WTC11 (cell line): ENCODE measurements at regions not wholly inside any gene's neighbourhood (a gene's known extent, or its start where the extent isn't known, plus 50 kb on each side); places are given as distances from the start of the nearest gene placed in this dataset.

Experiments used
- ATAC-seq: fragments of 200-7000 bp; cut with Tn5 transposase; 2 replicates; pipeline ENCODE4 v1.10.0; 2021; ENCODE audit warnings: mild to moderate bottlenecking, moderate library complexity
- CTCF ChIA-PET: fragments of 300-600 bp; sonication (Branson Sonifier 250); formaldehyde crosslinking; loops from one replicate; lab custom pipeline; 2021; ENCODE audit warnings: antibody characterized with exemption; lab: Charles Lee
- POLR2A ChIA-PET: fragments of 350-600 bp; sonication (Branson Sonifier 250); formaldehyde crosslinking; loops from one replicate; lab custom pipeline; 2021; ENCODE audit warnings: antibody characterized with exemption; lab: Charles Lee
- DNase-seq: peaks from one replicate; pipeline ENCODE4 v3.0.0; 2021; ENCODE audit warnings: low spot score
- H3K27ac Mint-ChIP-seq: 2 replicates; pipeline ENCODE4 v1.8.0; 2021; ENCODE audit warnings: mixed read lengths
- H3K27me3 Mint-ChIP-seq: 2 replicates; pipeline ENCODE4 v1.8.0; 2021; ENCODE audit warnings: low read depth, mild to moderate bottlenecking, moderate library complexity, mixed read lengths
- H3K36me3 Mint-ChIP-seq: 2 replicates; pipeline ENCODE4 v1.8.0; 2021; ENCODE audit warnings: mixed read lengths
- H3K4me1 Mint-ChIP-seq: 2 replicates; pipeline ENCODE4 v1.8.0; 2022; ENCODE audit warnings: mixed read lengths
- H3K4me3 Mint-ChIP-seq: 2 replicates; pipeline ENCODE4 v1.8.0; 2021; ENCODE audit warnings: mild to moderate bottlenecking, moderate library complexity, mixed read lengths
- H3K9me3 Mint-ChIP-seq: 2 replicates; pipeline ENCODE4 v1.8.0; 2021; ENCODE audit warnings: mixed read lengths
- ESRRA ChIP-seq: sonication (generic); formaldehyde crosslinking; IDR thresholded peaks from 2 replicates; pipeline ENCODE4 v1.8.1; 2022; ENCODE audit warnings: mild to moderate bottlenecking, missing genetic modification reagents, borderline replicate concordance
- FOXJ3 ChIP-seq: sonication (generic); formaldehyde crosslinking; IDR thresholded peaks from 2 replicates; pipeline ENCODE4 v1.9.0; 2021; ENCODE audit warnings: missing genetic modification reagents, mild to moderate bottlenecking, borderline replicate concordance
- IRF2 ChIP-seq: sonication (generic); formaldehyde crosslinking; IDR thresholded peaks from 2 replicates; pipeline ENCODE4 v1.8.0; 2022; ENCODE audit warnings: low read depth, missing genetic modification reagents, borderline replicate concordance
- KAT7 ChIP-seq: sonication (generic); formaldehyde crosslinking; IDR thresholded peaks from 2 replicates; pipeline ENCODE4 v1.8.1; 2023; ENCODE audit warnings: missing genetic modification reagents, mild to moderate bottlenecking, borderline replicate concordance
- MYBL2 ChIP-seq: sonication (generic); formaldehyde crosslinking; IDR thresholded peaks from 2 replicates; pipeline ENCODE4 v1.8.1; 2023; ENCODE audit warnings: mild to moderate bottlenecking, moderate library complexity, missing genetic modification reagents
- TEAD1 ChIP-seq: sonication (generic); formaldehyde crosslinking; IDR thresholded peaks from 2 replicates; pipeline ENCODE4 v1.8.0; 2022; ENCODE audit warnings: mild to moderate bottlenecking, missing genetic modification reagents
- ZBTB21 ChIP-seq: sonication (generic); formaldehyde crosslinking; IDR thresholded peaks from 2 replicates; pipeline ENCODE4 v1.8.1; 2023; ENCODE audit warnings: mild to moderate bottlenecking, missing genetic modification reagents, borderline replicate concordance
- ZNF219 ChIP-seq: sonication (generic); formaldehyde crosslinking; IDR thresholded peaks from 2 replicates; pipeline ENCODE4 v1.8.0; 2023; ENCODE audit warnings: missing genetic modification reagents, mild to moderate bottlenecking, borderline replicate concordance
- TF ChIP-seq, protein P1 (sequence below): fragments of 250-450 bp; sonication (Bioruptor Pico); IDR thresholded peaks from 2 replicates; pipeline ENCODE4 v1.9.0; 2021; ENCODE audit warnings: mild to moderate bottlenecking
- TF ChIP-seq, protein P2 (sequence below): sonication (generic); formaldehyde crosslinking; IDR thresholded peaks from 2 replicates; pipeline ENCODE4 v1.8.1; 2023; ENCODE audit warnings: mild to moderate bottlenecking, missing genetic modification reagents, borderline replicate concordance
- TF ChIP-seq, protein P3 (sequence below): sonication (generic); formaldehyde crosslinking; IDR thresholded peaks from 2 replicates; pipeline ENCODE4 v1.8.1; 2023; ENCODE audit warnings: mild to moderate bottlenecking, missing genetic modification reagents
- TF ChIP-seq, protein P4 (sequence below): sonication (generic); formaldehyde crosslinking; IDR thresholded peaks from 2 replicates; pipeline ENCODE4 v1.8.1; 2023; ENCODE audit warnings: mild to moderate bottlenecking, missing genetic modification reagents, moderate library complexity
- TF ChIP-seq, protein P5 (sequence below): sonication (generic); formaldehyde crosslinking; IDR thresholded peaks from 2 replicates; pipeline ENCODE4 v1.8.1; 2022; ENCODE audit warnings: missing genetic modification reagents, borderline replicate concordance
- TF ChIP-seq, protein P6 (sequence below): fragments of 250-450 bp; sonication (Bioruptor Pico); IDR thresholded peaks from 2 replicates; pipeline ENCODE4 v1.8.0; 2021; ENCODE audit warnings: mild to moderate bottlenecking
- TF ChIP-seq, protein P7 (sequence below): sonication (generic); formaldehyde crosslinking; IDR thresholded peaks from 2 replicates; pipeline ENCODE4 v1.8.0; 2022; ENCODE audit warnings: mild to moderate bottlenecking, missing genetic modification reagents
- TF ChIP-seq, protein P8 (sequence below): sonication (generic); formaldehyde crosslinking; IDR thresholded peaks from 2 replicates; pipeline ENCODE4 v1.8.0; 2023; ENCODE audit warnings: missing genetic modification reagents, mild to moderate bottlenecking, borderline replicate concordance

DNA sequence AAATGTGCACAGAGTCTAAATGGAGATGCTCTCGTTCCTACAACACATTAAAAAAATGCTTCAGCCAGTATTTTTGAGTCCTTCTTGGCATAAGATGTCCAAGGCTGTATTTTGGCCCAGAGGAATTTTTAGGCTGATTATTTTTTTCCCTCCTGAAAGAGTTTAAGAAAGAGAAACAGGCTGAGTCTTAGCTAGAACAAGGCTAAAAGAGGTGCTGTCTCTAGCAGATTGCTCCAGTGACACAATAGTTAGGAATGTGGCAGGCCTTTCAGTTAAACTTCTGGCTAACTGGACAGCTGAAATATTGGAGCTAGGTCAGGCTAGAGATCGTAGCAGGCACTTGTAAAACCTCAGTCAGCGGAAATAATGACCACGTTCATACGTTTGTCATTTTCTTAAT is 271.4 kb upstream of the RARB start (continued):
- TF ChIP-seq, protein P1, sequence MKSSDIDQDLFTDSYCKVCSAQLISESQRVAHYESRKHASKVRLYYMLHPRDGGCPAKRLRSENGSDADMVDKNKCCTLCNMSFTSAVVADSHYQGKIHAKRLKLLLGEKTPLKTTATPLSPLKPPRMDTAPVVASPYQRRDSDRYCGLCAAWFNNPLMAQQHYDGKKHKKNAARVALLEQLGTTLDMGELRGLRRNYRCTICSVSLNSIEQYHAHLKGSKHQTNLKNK (CRISPR knock-in tag), result no peak
- TF ChIP-seq, protein P2, sequence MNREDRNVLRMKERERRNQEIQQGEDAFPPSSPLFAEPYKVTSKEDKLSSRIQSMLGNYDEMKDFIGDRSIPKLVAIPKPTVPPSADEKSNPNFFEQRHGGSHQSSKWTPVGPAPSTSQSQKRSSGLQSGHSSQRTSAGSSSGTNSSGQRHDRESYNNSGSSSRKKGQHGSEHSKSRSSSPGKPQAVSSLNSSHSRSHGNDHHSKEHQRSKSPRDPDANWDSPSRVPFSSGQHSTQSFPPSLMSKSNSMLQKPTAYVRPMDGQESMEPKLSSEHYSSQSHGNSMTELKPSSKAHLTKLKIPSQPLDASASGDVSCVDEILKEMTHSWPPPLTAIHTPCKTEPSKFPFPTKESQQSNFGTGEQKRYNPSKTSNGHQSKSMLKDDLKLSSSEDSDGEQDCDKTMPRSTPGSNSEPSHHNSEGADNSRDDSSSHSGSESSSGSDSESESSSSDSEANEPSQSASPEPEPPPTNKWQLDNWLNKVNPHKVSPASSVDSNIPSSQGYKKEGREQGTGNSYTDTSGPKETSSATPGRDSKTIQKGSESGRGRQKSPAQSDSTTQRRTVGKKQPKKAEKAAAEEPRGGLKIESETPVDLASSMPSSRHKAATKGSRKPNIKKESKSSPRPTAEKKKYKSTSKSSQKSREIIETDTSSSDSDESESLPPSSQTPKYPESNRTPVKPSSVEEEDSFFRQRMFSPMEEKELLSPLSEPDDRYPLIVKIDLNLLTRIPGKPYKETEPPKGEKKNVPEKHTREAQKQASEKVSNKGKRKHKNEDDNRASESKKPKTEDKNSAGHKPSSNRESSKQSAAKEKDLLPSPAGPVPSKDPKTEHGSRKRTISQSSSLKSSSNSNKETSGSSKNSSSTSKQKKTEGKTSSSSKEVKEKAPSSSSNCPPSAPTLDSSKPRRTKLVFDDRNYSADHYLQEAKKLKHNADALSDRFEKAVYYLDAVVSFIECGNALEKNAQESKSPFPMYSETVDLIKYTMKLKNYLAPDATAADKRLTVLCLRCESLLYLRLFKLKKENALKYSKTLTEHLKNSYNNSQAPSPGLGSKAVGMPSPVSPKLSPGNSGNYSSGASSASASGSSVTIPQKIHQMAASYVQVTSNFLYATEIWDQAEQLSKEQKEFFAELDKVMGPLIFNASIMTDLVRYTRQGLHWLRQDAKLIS (CRISPR knock-in tag), result no peak
- TF ChIP-seq, protein P3, sequence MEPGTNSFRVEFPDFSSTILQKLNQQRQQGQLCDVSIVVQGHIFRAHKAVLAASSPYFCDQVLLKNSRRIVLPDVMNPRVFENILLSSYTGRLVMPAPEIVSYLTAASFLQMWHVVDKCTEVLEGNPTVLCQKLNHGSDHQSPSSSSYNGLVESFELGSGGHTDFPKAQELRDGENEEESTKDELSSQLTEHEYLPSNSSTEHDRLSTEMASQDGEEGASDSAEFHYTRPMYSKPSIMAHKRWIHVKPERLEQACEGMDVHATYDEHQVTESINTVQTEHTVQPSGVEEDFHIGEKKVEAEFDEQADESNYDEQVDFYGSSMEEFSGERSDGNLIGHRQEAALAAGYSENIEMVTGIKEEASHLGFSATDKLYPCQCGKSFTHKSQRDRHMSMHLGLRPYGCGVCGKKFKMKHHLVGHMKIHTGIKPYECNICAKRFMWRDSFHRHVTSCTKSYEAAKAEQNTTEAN (CRISPR knock-in tag), result no peak
- TF ChIP-seq TEAD1 (CRISPR knock-in tag) (no peak), ESRRA (no peak)
- TF ChIP-seq, all 79 proteins: peak for 0

DNA sequence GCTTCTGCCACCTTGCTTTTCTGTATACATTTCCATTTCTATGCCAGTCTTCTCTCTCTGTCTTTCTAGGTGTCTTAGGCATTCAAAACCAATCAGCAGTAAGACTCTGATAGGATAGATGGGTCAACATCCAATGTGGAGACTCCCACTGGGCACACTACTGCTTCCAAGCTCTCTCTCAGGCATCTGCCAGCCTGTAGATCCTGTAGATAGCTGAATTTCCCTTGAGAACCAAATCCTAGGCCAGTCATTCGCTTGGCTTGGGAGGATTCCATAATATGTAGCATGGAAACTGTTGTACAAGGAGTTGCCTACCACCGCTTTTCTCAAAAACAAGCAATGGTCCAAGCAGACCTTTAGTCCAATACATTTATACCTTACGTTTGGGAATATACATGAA is 262.8 kb upstream of the RARB start:
- Mint-ChIP-seq H3K36me3 (peaks cover 14% of the 10 kb centered on the region), H3K4me1 (peaks cover 5% of the 10 kb centered on the region), H3K4me3 (no peak overlapping the region), H3K27ac (no peak overlapping the region), H3K9me3 (peaks cover 22% of the 10 kb centered on the region), H3K27me3 (no peaks in the 10 kb centered on the region)
- ChIA-PET POLR2A (no interaction called here), CTCF (no interaction called here)
- ATAC-seq (no peak), DNase-seq (no peak)
- TF ChIP-seq TEAD1 (CRISPR knock-in tag), result no peak
- TF ChIP-seq, protein P4, sequence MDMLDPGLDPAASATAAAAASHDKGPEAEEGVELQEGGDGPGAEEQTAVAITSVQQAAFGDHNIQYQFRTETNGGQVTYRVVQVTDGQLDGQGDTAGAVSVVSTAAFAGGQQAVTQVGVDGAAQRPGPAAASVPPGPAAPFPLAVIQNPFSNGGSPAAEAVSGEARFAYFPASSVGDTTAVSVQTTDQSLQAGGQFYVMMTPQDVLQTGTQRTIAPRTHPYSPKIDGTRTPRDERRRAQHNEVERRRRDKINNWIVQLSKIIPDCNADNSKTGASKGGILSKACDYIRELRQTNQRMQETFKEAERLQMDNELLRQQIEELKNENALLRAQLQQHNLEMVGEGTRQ, result no peak
- no peak for TF ChIP-seq IRF2 (CRISPR knock-in tag)
- TF ChIP-seq, protein P5, sequence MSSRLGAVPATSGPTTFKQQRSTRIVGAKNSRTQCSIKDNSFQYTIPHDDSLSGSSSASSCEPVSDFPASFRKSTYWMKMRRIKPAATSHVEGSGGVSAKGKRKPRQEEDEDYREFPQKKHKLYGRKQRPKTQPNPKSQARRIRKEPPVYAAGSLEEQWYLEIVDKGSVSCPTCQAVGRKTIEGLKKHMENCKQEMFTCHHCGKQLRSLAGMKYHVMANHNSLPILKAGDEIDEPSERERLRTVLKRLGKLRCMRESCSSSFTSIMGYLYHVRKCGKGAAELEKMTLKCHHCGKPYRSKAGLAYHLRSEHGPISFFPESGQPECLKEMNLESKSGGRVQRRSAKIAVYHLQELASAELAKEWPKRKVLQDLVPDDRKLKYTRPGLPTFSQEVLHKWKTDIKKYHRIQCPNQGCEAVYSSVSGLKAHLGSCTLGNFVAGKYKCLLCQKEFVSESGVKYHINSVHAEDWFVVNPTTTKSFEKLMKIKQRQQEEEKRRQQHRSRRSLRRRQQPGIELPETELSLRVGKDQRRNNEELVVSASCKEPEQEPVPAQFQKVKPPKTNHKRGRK (CRISPR knock-in tag), result no peak
- no peak for TF ChIP-seq FOXJ3 (CRISPR knock-in tag)
- TF ChIP-seq MYBL2 (CRISPR knock-in tag), result no peak
- TF ChIP-seq, protein P6, sequence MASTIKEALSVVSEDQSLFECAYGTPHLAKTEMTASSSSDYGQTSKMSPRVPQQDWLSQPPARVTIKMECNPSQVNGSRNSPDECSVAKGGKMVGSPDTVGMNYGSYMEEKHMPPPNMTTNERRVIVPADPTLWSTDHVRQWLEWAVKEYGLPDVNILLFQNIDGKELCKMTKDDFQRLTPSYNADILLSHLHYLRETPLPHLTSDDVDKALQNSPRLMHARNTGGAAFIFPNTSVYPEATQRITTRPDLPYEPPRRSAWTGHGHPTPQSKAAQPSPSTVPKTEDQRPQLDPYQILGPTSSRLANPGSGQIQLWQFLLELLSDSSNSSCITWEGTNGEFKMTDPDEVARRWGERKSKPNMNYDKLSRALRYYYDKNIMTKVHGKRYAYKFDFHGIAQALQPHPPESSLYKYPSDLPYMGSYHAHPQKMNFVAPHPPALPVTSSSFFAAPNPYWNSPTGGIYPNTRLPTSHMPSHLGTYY (CRISPR knock-in tag), result no peak
- TF ChIP-seq ZNF219 (CRISPR knock-in tag), result no peak
- TF ChIP-seq, protein P2 (CRISPR knock-in tag), result no peak
- TF ChIP-seq KAT7 (CRISPR knock-in tag), result no peak
- no peak for TF ChIP-seq ZBTB21 (CRISPR knock-in tag)
- TF ChIP-seq, protein P7, sequence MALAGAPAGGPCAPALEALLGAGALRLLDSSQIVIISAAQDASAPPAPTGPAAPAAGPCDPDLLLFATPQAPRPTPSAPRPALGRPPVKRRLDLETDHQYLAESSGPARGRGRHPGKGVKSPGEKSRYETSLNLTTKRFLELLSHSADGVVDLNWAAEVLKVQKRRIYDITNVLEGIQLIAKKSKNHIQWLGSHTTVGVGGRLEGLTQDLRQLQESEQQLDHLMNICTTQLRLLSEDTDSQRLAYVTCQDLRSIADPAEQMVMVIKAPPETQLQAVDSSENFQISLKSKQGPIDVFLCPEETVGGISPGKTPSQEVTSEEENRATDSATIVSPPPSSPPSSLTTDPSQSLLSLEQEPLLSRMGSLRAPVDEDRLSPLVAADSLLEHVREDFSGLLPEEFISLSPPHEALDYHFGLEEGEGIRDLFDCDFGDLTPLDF (CRISPR knock-in tag), result no peak
- TF ChIP-seq, protein P8, sequence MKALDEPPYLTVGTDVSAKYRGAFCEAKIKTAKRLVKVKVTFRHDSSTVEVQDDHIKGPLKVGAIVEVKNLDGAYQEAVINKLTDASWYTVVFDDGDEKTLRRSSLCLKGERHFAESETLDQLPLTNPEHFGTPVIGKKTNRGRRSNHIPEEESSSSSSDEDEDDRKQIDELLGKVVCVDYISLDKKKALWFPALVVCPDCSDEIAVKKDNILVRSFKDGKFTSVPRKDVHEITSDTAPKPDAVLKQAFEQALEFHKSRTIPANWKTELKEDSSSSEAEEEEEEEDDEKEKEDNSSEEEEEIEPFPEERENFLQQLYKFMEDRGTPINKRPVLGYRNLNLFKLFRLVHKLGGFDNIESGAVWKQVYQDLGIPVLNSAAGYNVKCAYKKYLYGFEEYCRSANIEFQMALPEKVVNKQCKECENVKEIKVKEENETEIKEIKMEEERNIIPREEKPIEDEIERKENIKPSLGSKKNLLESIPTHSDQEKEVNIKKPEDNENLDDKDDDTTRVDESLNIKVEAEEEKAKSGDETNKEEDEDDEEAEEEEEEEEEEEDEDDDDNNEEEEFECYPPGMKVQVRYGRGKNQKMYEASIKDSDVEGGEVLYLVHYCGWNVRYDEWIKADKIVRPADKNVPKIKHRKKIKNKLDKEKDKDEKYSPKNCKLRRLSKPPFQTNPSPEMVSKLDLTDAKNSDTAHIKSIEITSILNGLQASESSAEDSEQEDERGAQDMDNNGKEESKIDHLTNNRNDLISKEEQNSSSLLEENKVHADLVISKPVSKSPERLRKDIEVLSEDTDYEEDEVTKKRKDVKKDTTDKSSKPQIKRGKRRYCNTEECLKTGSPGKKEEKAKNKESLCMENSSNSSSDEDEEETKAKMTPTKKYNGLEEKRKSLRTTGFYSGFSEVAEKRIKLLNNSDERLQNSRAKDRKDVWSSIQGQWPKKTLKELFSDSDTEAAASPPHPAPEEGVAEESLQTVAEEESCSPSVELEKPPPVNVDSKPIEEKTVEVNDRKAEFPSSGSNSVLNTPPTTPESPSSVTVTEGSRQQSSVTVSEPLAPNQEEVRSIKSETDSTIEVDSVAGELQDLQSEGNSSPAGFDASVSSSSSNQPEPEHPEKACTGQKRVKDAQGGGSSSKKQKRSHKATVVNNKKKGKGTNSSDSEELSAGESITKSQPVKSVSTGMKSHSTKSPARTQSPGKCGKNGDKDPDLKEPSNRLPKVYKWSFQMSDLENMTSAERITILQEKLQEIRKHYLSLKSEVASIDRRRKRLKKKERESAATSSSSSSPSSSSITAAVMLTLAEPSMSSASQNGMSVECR (CRISPR knock-in tag), result no peak
